GM12891 (cell line): ENCODE measurements at regions not wholly inside any gene's neighbourhood (a gene's known extent, or its start where the extent isn't known, plus 50 kb on each side); places are given as distances from the start of the nearest gene placed in this dataset.

Experiments
- PAX5 ChIP-seq: IDR thresholded peaks from 2 replicates; pipeline ENCODE4 v1.6.1; 2011; ENCODE audit warnings: low read length, moderate library complexity, mild to moderate bottlenecking; ENCODE audit not compliant: insufficient read depth, severe bottlenecking
- POLR2A ChIP-seq: IDR thresholded peaks from 2 replicates; pipeline ENCODE4 v1.6.1; 2011; ENCODE audit warnings: low read depth, low read length, control low read depth
- POLR2AphosphoS5 ChIP-seq: IDR thresholded peaks from 2 replicates; pipeline ENCODE4 v1.6.1; 2011; ENCODE audit warnings: low read depth, low read length, control low read depth
- POU2F2 ChIP-seq: IDR thresholded peaks from 2 replicates; pipeline ENCODE4 v1.6.1; 2011; ENCODE audit warnings: low read depth, mild to moderate bottlenecking, control low read depth, low read length, moderate library complexity
- SPI1 ChIP-seq: IDR thresholded peaks from 2 replicates; pipeline ENCODE4 v1.6.1; 2011; ENCODE audit warnings: low read depth, low read length, control low read depth
- TAF1 ChIP-seq: IDR thresholded peaks from 2 replicates; pipeline ENCODE4 v1.6.1; 2011; ENCODE audit warnings: low read depth, low read length, control low read depth

DNA sequence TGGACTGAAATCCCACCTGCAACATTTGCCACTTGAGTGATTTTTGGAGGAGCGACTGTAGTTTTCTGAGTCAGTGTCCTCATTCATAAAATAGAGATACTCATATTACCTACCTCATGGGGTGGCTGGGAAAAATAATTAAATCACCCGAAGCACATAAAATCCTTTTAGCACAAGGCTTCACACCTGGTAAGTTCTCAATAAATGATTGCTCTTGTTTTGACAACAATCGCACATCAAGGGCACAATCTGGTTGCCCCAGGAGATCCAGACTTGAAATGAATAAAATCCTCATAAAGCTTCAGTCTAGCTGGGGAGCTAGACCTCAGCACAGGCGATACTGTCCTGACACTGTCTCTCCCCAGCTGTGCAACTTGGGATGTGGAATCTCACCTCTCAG, 76.0 kb upstream of the CCDC60 start:
- TF ChIP-seq POLR2AphosphoS5 (no peak), PAX5 (no peak), POLR2A (no peak), SPI1 (no peak), TAF1 (no peak), POU2F2 (no peak)
